ENCODE measurements at regions not wholly inside any gene's neighbourhood (a gene's known extent, or its start where the extent isn't known, plus 50 kb on each side); places are given as distances from the start of the nearest gene placed in this dataset.
A peak's percentile ranks its signal among the peaks of the same experiment; 100 is the strongest.
"Not testable (repeated sequence)": the region's sequence is repeated elsewhere in the genome, so short reads cannot be mapped to it uniquely, and the experiment has no call there.

DNA sequence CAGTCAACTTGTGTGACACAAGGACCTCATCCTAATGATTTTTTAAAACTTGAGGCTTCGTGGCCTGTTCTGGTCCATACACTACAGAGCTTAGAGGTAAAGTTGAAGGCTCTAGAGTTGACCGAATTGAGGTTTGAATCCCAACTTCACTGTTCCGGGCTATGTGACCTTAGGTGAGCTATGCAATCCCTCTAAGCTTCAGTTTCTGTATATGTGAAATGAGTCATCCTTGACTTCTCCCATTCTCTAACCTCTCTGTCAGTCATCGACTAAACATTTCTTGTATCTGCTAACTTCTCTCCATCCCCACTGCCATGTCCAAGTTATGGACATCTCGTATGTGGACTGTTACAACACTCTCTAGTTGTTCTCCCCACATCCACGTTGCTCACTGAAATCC is 178.2 kb upstream of the TMEM45B start:
- no peak for DNase-seq (ENCODE audit: low spot score)

- DNase-seq (ENCODE audit: low spot score), result no peak
These were observed 177.5 kb upstream of the TMEM45B start for GRCh38 chr11:129637983-129638776.

GRCh38 chr11:129639300-129639699 is 176.3 kb upstream of the TMEM45B start:
- DNase-seq (ENCODE audit: low spot score), result peak; percentile 94

DNA sequence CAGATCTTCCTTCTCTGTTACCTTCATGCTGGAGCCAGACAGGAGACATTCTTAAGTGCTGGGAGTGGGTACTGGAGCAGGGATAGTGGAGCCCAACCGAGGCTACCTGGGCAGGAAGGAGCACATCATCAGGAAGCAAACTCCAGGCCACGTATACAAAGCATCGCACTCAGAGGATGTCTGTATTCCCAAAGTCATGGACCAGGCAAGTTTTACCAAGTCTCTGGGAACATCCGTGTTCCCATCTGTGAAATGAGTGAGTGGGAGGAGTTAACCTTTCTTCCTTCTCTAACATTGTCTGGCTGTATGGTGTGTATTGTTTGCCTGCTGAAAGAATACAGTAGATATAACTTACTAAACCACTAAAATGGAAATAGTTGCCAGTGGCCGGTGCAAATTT is 175.0 kb upstream of the TMEM45B start:
- no peak for DNase-seq (ENCODE audit: low spot score)

- DNase-seq (ENCODE audit: low spot score), result no peak
These were observed 172.5 kb upstream of the TMEM45B start for GRCh38 chr11:129643031-129643721.

- DNase-seq (ENCODE audit: low spot score), result no peak
These were observed 171.3 kb upstream of the TMEM45B start for GRCh38 chr11:129644326-129644725.

- DNase-seq (ENCODE audit: low spot score), result no peak
These were observed 169.7 kb upstream of the TMEM45B start for GRCh38 chr11:129645943-129646342.

DNA sequence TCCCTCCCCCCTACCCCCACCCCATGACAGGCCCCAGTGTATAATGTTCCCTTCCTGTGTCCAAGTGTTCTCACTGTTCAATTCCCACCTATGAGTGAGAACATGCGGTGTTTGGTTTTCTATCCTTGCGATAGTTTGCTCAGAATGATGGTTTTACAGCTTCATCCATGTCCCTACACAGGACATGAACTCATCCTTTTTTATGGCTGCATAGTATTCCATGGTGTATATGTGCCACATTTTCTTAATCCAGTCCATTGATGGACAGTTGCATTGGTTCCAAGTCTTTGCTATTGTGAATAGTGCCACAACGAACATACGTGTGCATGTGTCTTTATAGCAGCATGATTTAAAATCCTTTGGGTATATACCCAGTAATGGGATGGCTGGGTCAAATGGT is 165.6 kb upstream of the TMEM45B start:
- not testable (repeated sequence) for DNase-seq (ENCODE audit: low spot score)

GRCh38 chr11:129652835-129653234 is 162.8 kb upstream of the TMEM45B start:
- DNase-seq (ENCODE audit: low spot score), result no peak

GRCh38 chr11:129655247-129655832 is 160.3 kb upstream of the TMEM45B start:
- DNase-seq (ENCODE audit: low spot score), result no peak

- no peak for DNase-seq (ENCODE audit: low spot score)
These were observed 157.7 kb upstream of the TMEM45B start for GRCh38 chr11:129657866-129658525.

DNA sequence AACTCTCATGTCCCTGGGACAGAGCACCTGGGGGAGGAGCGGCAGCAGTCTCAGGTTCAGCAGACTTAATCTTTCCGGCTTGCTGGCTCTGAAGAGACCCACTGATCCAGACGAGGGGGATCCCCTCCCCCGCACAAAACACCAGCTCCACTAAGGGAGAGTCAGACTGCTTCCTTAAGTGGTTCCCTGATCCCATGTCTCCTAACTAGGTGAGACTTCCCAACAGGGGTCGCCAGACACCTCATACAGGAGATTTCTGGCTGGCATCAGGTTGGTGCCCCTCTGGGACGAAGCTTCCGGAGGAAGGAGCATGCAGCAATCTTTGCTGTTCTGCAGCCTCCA is 157.2 kb upstream of the TMEM45B start:
- no peak for DNase-seq (ENCODE audit: low spot score)

- DNase-seq (ENCODE audit: low spot score), result no peak
These were observed 134.7 kb upstream of the TMEM45B start for GRCh38 chr11:129680907-129681306.

DNA sequence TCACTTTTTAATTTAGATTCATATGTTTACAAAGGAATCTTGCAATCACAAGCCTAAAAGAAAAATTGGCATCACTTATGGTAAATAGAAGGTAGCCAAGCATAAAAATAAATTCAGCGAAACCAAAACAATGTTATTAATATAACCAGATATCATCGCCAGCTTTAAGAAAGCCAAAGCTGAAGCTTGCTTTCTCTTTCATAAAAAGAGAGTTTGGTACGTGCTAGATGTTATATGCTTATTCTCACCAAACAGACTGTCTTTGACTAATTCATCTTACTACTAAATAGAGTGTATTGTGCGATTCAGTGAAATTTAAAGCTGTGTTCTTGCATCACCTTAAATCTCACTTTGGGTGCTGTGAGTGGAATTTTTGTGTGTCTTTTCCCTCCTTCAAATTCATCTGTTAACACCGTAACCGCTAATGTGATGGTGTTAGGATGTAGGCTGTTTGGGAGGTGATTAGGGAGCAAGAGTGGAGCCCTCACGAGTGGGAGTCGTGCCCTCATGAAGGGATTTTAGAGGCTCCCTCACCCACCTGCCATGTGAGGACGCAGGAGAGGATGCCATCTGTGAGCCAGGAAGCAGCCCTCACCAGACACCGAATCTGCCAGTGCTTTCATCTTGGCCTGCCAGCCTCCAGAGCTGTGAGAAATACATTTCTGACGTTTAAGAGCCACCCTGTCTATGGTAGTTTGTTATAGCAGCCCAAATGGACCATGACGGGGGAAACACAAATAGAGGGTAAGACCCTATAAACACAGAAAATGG is 134.1 kb upstream of the TMEM45B start:
- DNase-seq (ENCODE audit: low spot score), result no peak

GRCh38 chr11:129686269-129686668 is 129.4 kb upstream of the TMEM45B start:
- DNase-seq (ENCODE audit: low spot score), result no peak

GRCh38 chr11:129691142-129691541 is 124.5 kb upstream of the TMEM45B start:
- DNase-seq (ENCODE audit: low spot score), result no peak

GRCh38 chr11:129694538-129694937 is 121.1 kb upstream of the TMEM45B start:
- DNase-seq (ENCODE audit: low spot score), result no peak

GRCh38 chr11:129694966-129695365 is 120.7 kb upstream of the TMEM45B start:
- peak; percentile 19 for DNase-seq (ENCODE audit: low spot score)

DNA sequence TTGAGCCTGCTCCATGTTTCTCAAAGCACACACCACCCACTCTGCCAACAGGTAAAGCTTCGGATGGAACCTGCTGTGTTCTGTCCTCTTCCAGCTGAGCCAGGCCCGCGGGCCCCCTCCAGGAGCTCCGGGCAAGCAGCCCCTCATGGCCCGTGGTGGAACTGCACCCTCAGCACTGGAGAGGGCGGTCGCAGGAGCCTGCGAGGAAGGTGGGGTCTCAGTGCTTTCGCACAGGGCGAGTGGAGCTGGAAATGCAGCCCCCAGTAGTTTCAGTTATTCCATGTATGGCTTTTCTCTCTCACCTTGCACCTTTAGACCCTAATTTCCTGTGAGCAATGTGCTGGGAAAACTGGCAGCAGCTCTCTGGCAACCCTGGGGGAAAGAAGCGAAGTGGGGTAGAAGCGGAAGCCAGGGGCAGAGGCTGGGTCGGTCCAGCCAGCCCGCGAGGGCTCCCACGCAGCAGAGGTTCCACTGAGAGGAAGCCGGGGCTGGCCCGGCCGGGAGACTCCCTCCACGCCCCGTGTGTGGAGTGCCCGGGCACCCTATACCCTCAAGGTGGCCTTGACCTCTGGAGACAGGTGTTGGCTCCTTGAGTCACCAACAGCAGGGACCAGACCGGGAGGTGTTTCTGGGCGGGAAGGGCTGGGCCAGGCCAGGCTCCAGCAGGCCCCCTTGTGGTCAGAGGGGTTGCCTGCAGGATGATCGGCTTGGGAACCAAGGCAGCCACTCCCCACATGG is 119.9 kb upstream of the TMEM45B start:
- peak; percentile 17 for DNase-seq (ENCODE audit: low spot score)

- DNase-seq (ENCODE audit: low spot score), result no peak
These were observed 119.2 kb upstream of the TMEM45B start for GRCh38 chr11:129696309-129696989.

DNA sequence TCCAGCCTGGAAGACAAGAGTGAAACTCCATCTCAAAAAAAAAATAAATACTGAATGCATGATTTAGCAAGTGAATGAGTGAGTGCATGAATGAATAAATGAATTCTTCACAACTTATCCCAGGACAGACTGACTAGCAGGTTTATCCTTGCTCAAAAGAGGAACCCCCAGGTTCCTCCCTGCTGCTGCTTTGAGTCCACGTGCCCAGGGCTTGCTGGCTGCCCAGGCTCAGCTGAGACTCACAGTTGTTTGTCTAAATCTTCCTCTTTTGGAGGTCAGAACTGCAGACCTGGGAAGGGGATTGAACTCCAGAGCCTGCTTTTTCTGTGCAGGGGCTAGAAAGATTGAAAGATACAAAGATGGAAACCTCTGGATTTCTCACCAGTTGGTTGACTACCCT is 117.4 kb upstream of the TMEM45B start:
- no peak for DNase-seq (ENCODE audit: low spot score)

All from kidney capillary endothelial cell (primary cell).